Mesenteric fat pad (tissue), 1 donor: ENCODE measurements at regions not wholly inside any gene's neighbourhood (a gene's known extent, or its start where the extent isn't known, plus 50 kb on each side); places are given as distances from the start of the nearest gene placed in this dataset.
"Not testable (repeated sequence)": the region's sequence is repeated elsewhere in the genome, so short reads cannot be mapped to it uniquely, and the experiment has no call there.

Experiments
- DNase-seq: peaks from one replicate; pipeline ENCODE4 v3.0.0-alpha.2; 2020; ENCODE audit warnings: low spot score
- donor health status: DM: yes; HTN: yes; CAD: no.

DNA sequence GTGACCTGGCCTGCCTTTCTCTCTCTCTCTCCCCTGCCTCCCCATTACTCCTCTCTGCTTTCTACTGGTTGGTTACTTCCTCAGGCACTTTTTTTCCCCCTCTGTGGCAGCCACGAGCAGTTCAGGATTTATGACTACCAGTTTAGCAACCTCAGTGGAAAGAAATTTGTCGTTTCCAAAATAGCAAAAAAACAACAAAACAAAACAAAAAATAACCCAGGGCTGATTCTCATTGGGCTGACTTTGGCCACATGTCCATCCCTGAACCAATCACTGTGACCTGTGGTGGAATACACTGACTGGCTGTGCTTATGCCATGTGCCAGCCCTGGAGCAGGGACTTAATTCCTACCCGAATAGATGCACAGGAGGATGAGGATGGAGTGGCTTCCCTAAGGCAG lies 137.4 kb downstream of the TFAP2C start:
- DNase-seq, result no peak

DNA sequence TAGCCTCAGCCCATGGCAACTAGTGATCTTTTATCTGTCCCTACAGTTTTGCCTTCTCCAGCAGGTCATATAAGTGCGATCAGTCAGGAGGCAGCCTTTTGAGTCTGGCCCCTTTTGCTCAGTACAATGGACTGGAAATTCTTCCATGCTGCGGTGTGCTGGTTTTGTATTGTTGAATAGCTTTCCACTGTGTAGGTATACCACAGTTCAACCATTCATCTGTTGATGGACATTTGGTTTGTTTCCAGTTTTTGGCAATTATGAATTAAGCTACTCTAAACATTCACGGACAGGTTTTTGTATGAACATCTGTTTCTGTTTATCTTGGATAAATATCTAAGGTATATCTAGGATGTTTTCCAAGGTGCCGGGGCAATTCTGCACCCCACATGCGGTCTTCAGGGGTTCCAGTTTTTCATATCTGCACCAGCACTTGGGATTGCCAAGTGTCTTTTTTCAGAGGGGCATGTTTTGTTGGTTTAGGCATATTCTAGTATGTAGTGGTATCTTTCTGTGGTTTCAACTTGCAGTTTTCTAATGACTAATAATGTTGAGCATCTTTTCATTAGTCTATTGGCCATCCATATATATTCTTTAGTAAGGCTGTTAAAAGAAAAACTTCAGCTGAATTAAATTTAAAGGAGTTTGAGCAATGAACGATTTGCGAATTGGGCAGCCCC lies 141.0 kb downstream of the TFAP2C start:
- no peak for DNase-seq

DNA sequence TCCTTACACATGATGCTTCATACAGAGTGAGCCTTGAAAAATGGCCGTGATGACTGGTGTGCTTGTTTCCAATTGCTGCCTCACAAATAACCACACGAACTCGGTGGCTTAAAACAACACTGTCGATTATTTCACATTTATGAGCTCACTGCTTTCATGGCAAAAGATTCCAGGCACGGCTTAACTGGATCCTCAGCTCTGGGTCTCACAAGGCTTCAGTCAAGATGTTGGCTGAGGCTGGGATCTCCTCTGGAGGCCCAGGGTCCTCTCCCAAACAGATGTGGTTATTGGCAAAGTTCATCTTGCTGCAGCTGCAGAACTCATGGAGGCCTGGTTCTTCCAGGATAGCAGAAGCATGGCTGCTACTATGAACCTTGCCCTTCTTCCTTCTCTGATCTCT lies 144.6 kb downstream of the TFAP2C start:
- no peak for DNase-seq

DNA sequence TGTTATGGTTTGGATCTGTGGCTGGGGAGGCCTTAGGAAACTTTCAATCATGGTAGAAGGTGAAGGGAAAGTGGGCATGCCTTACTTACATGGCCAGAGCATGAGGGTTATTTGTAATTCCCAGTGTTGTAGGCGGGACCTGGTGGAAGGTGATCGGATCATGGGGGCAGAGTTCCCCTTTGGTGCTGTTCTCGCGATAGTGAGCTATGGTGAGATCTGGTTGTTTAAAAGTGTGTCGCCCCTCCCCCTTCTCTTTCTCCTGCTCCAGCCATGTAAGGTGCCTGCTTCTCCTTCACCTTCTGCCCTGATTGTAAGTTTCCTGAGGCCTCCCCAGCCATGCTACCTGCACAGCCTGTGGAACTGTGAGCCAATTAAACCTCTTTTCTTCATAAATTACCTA lies 145.8 kb downstream of the TFAP2C start:
- DNase-seq, result no peak

DNA sequence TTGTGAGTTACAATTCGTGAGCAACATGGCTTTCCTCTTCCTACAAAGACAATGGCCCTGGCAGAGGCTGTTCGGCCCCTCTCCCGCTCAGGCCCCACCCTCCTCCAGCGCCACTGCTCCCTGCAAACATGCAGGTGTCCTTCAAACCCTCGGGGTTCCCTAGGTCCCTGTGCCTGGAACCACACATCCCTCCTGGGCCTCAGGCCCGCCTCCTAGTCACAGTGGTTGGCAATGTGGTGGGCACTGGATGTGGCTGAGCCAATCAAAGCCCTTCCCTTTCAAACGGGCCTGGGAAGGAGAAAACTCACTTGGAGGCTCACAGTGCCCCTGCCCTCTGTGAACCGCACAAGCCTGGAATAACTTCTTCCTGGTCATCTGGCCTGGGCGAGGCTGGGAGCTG lies 147.2 kb downstream of the TFAP2C start:
- no peak for DNase-seq

DNA sequence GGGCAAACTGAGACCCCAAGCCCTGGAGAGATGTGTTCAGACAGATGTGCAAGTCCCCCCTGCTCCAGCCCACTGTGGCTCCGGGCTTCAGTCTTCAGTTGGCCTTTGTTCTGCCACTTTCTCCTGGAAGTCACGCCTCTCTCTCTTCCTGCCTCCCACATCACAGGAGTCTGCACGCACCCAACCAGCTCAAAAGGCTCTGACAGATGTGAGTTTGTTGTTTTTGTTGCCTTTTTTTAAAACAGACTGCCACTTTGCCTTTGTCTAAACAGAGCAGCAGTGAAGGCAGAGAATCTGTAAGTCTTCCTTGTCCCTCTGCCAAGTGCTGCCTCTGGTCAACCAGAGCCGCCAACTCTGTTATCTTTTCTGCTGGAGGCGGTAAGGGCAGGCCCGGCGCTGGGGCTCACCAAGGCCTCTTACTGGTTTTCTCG lies 149.7 kb downstream of the TFAP2C start:
- no peak for DNase-seq

DNA sequence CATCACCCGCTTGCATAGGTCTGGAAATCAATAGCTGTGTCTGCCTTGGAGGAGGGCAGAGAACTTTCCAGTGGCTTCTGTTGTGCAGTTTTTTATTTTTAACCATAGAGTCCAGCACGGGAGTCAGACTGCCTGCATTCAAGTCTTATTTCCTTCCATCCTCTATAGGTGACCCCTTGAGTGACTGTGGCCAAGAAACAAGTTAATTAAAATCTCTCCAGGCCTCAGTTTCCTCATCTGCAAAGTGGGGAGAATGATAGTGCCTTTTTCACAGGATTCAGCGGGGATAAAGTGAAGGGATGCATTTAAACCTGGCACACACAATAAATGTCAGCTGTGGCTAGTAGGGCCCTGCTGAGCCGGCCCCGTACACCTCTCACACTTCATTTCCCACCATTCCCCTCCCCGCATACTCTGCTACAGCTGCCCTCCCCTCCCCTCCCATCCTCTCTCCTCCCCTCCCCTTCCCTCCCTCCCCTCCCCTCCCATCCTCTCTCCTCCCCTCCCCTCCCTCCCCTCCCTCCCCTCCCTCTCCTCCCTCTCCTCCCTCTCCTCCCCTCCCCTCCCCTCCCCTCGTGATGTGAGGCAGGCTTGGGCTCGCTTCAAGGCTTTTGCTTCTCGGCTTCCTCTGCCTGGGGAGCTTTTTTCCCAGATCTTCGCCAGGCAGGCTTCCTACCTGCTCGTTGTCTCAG lies 150.5 kb downstream of the TFAP2C start:
- no peak for DNase-seq

DNA sequence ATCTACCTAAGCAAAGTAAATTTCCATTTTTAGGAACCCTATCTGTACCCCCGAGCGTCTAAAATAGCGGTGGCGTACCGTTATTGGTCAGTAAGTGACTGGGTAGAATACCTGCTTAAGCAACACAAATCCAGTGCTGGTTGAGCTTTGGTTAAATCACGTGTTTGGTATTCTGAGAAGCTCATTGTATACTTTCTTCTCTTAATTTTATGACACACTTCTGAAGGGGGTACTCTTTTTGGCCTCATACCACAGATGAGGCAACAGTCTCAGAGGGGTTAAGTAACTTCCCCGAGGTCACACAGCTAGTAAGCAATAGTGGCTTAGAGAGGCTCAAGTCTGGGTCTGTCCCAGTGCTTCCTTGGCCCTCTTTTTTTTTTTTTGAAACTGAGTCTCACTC lies 151.2 kb downstream of the TFAP2C start:
- no peak for DNase-seq

DNA sequence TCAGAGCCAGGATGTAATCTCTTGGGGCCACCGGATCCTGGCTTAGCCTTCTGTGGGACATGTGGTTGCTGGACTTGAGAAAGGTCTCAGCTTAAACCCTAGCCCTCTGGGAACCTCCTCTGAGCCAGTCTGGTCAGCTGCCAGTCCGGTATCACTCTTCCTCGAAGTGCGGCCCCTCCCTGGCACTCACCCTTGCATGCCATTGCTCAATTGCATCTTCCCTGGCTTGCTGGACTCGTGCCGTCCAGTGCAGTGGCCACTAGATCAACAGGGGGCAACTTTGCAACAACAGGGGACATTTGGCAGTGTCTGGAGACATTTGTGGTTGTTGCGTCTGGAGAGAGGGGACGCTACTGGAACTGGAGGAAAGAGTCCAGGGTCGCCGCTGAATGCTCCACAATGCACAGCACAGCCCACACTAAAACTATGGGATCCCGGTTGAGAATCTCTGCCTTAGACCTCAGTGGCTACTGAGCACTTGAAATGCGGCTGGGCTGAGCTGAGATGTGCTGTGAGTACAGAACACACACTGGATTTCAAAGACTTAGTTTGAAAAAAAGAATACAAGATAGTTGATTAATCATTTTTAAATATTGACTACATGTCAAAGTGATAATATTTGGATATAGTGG lies 152.1 kb downstream of the TFAP2C start:
- no peak for DNase-seq

DNA sequence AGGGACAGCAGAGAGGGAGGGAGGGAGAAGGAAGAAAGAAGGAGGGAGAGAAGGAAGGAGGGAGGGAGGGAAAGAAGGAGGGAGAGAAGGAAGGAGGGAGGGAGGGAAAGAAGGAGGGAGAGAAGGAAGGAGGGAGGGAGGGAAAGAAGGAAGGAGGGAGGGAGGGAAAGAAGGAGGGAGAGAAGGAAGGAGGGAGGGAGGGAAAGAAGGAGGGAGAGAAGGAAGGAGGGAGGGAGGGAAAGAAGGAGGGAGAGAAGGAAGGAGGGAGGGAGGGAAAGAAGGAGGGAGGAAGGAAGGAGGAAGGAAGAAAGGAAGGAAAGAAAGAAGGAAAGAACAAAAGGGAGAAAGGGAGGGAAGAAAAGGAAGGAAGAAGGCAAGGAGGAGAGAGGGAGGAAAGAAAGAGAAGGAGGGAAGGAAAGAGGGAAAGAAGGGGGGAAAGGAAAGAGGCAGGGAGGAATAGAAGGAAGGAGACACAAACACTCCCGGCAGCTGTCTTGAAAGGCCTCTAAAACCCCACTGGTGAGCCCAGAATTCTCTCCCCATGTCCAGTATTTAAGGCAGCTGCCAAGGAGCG lies 153.0 kb downstream of the TFAP2C start:
- not testable (repeated sequence) for DNase-seq

DNA sequence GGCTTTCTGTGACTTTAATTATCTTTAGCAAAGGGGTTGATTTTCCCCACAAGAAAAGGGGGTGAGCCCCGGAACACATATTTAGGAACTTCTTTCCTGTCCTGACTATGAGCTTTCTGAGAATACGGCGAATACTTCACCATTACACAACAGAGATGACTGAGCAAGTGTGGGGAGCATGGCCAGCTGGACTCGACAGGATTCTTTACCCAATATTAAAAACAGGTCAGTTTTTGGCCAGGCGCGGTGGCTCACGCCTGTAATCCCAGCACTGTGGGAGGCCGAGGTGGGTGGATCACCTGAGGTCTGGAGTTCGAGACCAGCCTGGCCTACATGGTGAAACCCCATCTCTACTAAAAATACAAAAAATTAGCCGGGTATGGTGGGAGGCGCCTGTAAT lies 153.7 kb downstream of the TFAP2C start:
- not testable (repeated sequence) for DNase-seq

DNA sequence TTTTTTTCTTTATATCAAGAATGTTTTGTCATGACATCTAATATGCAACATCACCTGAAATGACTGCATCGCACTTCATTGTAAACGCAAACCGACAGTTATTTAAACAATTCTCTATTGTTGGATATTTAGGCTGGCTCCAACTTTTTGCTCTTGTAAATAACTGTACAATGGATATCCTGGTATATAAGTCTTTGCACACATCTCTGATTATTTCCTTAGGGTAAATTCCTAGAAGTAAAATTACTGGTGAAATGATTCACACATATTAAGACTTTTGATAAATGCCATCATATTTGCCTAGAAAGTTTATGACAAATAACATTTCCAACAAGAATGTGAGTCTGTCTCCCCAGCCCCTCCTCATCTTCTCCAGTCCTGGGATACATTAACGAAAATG lies 154.7 kb downstream of the TFAP2C start:
- DNase-seq, result no peak

DNA sequence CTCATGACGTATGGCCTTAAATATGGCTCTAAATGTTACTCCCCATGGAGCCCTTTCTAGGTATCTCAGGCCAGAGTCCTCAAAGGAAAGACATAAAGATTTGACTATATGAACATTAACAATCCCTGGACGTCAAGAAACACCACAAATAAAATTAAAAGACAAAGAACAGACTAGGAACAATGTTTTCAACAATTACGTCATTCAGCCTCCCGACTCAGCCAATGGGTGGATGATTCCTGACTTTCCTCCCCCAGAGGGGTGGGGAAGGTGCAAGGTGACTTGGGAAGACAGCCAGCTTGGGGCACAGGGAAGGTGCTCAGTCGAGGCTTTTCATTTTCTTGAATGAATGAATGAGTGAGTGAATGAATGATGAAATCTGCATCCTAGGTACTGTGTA lies 157.4 kb downstream of the TFAP2C start:
- DNase-seq, result no peak

DNA sequence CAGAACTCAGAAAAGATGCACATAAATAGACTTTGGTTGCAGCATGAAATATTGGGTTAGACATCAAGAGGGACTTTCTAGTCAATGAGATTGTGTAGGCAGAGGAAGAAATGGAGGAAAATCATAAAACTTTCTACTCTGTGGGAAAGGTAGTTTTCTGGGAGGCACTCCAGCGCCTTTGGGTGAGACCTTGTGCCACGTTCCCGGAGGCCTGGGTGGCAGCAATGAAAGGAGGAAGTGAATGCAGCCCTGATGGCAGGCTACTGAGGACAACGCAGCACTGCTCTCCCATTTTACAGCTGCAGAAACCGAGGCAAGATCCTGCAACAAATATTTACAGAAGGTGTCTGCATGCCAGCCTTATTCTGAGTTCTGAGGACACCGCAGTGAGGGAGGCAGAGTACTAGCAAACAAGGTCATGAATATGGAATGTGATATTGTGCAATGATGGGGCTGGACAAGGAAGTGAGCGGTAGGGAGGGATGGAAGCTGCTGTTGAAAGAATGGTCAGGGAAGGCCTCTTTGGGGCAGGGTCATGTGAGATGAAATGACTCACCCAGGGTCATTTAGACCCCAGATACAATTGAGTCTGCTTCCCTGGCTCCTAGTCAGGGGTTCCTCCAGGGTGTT lies 159.1 kb downstream of the TFAP2C start:
- DNase-seq, result no peak

DNA sequence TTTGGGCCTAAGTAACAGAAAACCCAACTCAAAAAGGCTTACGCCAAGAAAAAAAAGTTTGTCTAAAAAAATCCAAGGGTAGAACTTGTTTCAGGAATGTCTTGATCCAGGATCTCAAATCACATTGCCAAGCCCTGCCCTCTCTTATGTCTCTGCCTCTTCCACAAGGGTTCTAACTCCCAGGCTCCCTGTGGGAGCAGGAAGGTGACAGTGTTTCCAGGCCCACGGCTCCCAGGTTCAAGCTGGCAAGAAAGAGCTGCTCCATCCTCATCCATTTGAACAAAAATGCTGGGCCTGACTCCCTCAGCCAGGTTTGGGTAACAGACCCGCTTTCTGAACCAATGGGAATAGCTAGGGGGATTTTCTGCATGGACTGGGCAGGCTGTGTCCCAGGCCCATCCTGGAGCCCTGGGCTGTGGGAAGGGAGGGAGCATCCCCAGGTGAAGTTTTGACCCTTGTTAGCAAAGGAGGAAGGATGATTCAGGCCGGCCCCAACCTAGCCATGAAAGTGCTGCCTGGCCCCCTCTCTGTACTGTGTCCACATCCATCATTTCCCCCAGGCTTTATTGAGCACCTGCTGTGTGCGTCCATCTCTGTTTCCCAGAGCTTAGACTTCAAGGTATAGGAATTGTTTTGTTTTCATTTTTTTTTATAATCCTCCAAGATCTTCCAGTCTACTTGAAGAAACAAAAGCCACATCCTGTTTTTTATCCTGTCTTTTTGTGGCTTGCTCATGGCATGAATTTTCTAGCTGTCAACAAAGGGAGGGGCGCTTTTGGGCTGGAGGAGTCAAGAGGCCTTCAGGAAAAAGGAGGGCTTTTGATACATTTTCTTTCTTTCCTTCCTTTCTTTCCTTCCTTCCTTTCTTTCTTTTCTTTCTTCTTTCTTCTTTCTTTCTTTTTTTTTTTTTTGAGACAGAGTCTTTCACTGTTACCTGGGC lies 159.8 kb downstream of the TFAP2C start:
- DNase-seq, result no peak

DNA sequence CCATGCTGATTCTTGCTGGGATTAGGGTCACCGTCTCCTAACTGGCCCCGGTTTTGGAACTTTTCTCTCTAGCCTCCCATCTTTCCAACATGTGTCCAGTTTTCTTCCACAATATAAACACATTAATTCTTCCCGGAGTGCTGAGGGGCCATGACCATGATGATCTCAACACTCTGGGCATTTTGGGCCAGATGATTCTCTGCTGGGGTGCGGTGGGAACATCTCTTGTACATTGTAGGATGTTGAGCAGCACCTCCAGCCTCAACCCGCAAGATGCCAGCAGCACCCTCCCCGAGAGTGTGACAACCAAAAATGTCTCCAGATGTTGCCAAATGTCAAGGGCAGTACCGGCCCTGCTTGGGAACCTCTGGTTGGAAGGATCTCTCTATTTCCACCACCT lies 164.8 kb downstream of the TFAP2C start:
- DNase-seq, result no peak

DNA sequence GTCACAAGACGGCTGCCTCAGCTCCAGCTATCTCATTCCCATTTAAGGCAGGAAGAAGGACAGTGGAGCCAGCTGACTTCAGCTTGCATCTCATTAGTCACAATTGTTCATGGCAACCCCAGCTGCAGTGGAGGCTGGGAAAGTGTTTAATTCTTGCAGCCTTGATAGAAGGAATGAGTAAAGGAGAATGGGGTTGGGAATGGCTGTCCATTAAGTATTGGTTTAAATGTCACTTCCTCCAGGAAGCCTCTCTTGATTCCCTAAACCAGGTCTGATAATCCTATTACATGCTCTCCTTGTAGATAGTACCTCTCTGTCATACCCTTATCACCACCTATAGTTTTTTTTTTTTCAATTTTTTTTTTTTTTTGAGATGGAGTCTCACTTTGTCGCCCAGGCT lies 166.4 kb downstream of the TFAP2C start:
- no peak for DNase-seq

DNA sequence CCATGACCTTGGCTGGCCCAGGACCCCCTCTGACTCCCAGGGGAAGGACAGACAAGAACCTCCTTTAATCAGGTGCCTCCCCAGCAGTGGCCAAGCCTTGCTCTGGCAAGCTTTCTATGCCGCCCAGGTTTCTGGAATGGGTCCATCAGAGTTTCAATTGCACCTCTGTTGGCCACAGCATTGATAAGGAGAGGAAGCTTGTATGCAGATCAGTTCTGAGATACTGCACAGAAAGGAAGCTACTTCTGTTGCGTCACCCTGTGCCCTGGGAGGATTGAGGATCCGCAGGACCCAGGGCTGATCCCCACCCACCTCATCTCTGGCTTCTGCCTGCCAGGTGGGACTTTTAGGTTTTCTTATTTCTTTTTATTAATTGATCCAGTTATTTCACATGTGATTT lies 167.2 kb downstream of the TFAP2C start:
- DNase-seq, result no peak

DNA sequence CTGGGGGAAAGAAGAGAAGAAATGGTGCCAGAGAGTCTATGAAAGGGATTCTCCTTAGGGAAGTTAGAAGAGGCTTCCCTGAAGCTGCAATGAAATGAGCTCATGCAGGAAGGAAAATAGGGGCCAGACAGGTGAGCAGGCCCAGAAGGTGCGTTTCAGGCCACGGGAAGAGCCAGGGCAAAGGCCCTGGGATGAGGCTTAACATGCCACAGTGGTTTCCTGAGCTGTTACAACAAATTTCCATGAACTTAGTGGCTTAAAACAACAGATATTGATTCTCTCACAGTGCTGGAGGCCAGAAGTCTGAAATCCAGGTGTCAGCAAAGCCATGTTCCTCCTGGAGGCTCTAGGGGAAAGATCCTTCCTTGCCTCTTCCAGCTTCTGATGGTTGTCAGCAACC lies 167.9 kb downstream of the TFAP2C start:
- DNase-seq, result no peak

DNA sequence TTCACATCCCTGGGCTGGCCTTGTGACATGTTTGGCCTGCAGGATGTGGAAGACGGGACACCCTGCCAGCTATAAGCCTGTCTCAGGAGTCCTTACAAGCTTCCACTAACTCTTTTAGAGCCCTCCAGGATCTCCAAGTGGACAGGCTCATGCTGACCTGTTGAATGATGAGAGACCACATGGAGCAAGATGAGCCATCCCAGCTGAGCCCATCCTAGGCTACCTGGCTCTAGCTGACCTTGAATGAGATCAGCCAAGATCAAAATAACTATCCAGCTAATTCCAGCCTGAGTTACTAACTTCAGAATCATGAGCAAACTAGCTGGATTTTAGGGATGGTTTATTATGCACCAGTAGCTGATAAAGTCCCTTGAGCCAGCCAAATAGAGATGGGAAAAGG lies 169.5 kb downstream of the TFAP2C start:
- DNase-seq, result no peak

DNA sequence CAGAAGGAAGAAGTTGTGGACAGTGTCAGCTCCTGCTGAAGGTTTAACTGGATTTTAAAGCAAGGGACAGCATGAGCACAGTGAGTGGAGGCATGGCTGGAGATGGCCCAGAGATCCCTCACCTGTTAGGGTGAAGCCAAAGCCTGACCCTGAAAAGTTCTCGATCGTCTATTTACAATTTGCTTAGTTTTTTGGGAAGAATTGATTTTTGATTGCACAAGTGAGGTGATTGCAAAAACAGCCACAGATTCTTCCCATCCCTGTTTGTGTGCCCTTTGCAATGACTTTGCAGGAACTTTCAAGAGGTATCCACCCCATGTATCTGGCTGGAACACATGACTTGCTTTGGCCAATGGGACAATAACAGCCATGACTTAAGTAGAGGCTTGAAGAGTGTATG lies 170.1 kb downstream of the TFAP2C start:
- no peak for DNase-seq
